IMR-90 (cell line): ENCODE measurements at regions not wholly inside any gene's neighbourhood (a gene's known extent, or its start where the extent isn't known, plus 50 kb on each side); places are given as distances from the start of the nearest gene placed in this dataset.

Experiments used
- ATAC-seq: fragments of 200-7000 bp; cut with Tn5 transposase; 2 replicates; pipeline ENCODE4 v1.9.1; 2020; ENCODE audit warnings: low read depth, mild to moderate bottlenecking, moderate library complexity
- BruUV-seq: library from RNA; stranded (reverse); fragments of 400-500 nt; replicated peaks from 2 replicates; lab custom pipeline; 2021; lab: Mats Ljungman, UMichigan
- CTCF ChIA-PET: fragments of 300-600 bp; formaldehyde crosslinking; extraction: SDS; loops from one replicate; lab custom pipeline; 2021; ENCODE audit warnings: antibody characterized with exemption; lab: Yijun Ruan, JAX
- POLR2A ChIA-PET: fragments of 300-600 bp; sonication (Branson Sonifier 250); formaldehyde crosslinking; loops from one replicate; lab custom pipeline; 2022; ENCODE audit warnings: antibody characterized with exemption; ENCODE audit not compliant: unreplicated experiment; lab: Charles Lee
- DNase-seq: peaks from one replicate; pipeline ENCODE4 v3.0.0; 2013
- H2AFZ ChIP-seq: replicated peaks from 2 replicates; pipeline ENCODE3; 2013; ENCODE audit warnings: low read length, mild to moderate bottlenecking; ENCODE audit not compliant: poor library complexity
- H2AK5ac ChIP-seq: 2 replicates; pipeline ENCODE4 v1.6.1; 2013; ENCODE audit warnings: low read depth, low read length, inconsistent platforms
- H2AK9ac ChIP-seq: replicated peaks from 2 replicates; pipeline ENCODE3; 2013; ENCODE audit warnings: mild to moderate bottlenecking, low read depth, low read length, moderate library complexity; ENCODE audit not compliant: poor library complexity
- H2BK120ac ChIP-seq: 2 replicates; pipeline ENCODE4 v1.6.1; 2013; ENCODE audit warnings: low read depth, low read length, inconsistent platforms
- H2BK15ac ChIP-seq: 3 replicates; pipeline ENCODE4 v1.6.1; 2013; ENCODE audit warnings: low read depth, low read length, inconsistent platforms
- H2BK20ac ChIP-seq: 2 replicates; pipeline ENCODE4 v1.6.1; 2013; ENCODE audit warnings: low read depth, mild to moderate bottlenecking, inconsistent platforms, low read length, moderate library complexity
- H2BK5ac ChIP-seq: 2 replicates; pipeline ENCODE4 v1.6.1; 2013; ENCODE audit warnings: mild to moderate bottlenecking, low read depth, low read length, inconsistent platforms; ENCODE audit not compliant: poor library complexity, severe bottlenecking
- H3K14ac ChIP-seq: replicated peaks from 2 replicates; pipeline ENCODE4 v1.6.1; 2013; ENCODE audit warnings: low read depth, low read length, inconsistent platforms
- H3K18ac ChIP-seq: 2 replicates; pipeline ENCODE4 v1.6.1; 2013; ENCODE audit warnings: low read depth, low read length, control low read depth
- H3K23ac ChIP-seq: 2 replicates; pipeline ENCODE4 v1.6.1; 2013; ENCODE audit warnings: low read depth, low read length, inconsistent platforms
- H3K27ac ChIP-seq: 2 replicates; pipeline ENCODE4 v1.5.1; 2013; ENCODE audit warnings: mild to moderate bottlenecking, control low read depth, low read length; ENCODE audit not compliant: insufficient read depth
- H3K27me3 ChIP-seq: 2 replicates; pipeline ENCODE4 v1.6.1; 2013; ENCODE audit warnings: low read length; ENCODE audit not compliant: control insufficient read depth, insufficient read depth
- H3K36me3 ChIP-seq: 2 replicates; pipeline ENCODE4 v1.6.1; 2013; ENCODE audit warnings: low read length, mixed read lengths; ENCODE audit not compliant: control insufficient read depth, insufficient read depth
- H3K4ac ChIP-seq: 2 replicates; pipeline ENCODE4 v1.6.1; 2013; ENCODE audit warnings: low read depth, low read length, inconsistent platforms
- H3K4me1 ChIP-seq: 2 replicates; pipeline ENCODE4 v1.6.1; 2013; ENCODE audit warnings: low read length, mixed read lengths; ENCODE audit not compliant: control insufficient read depth, insufficient read depth
- H3K4me2 ChIP-seq: 2 replicates; pipeline ENCODE4 v1.6.1; 2013; ENCODE audit warnings: low read depth, mild to moderate bottlenecking, control low read depth, low read length, moderate library complexity
- H3K4me3 ChIP-seq: 2 replicates; pipeline ENCODE4 v1.5.1; 2013; ENCODE audit warnings: low read depth, mild to moderate bottlenecking, control low read depth, low read length, moderate library complexity; ENCODE audit not compliant: insufficient read depth
- H3K56ac ChIP-seq: 2 replicates; pipeline ENCODE4 v1.6.1; 2013; ENCODE audit warnings: low read length, inconsistent platforms; ENCODE audit not compliant: insufficient read depth; ENCODE audit errors: extremely low read depth
- H3K79me1 ChIP-seq, 2 experiments: 2 replicates each; pipeline ENCODE4 v1.6.1; 2013; ENCODE audit warnings: low read length in 2 of 2, inconsistent platforms in 1 of 2, low read depth in 1 of 2
- H3K9ac ChIP-seq: 2 replicates; pipeline ENCODE4 v1.6.1; 2013; ENCODE audit warnings: low read depth, low read length, control low read depth
- H3K9me1 ChIP-seq: 2 replicates; pipeline ENCODE4 v1.6.1; 2013; ENCODE audit warnings: low read length, inconsistent platforms; ENCODE audit not compliant: insufficient read depth
- H3K9me3 ChIP-seq: 2 replicates; pipeline ENCODE4 v1.6.1; 2013; ENCODE audit warnings: low read length; ENCODE audit not compliant: control insufficient read depth, insufficient read depth
- H4K20me1 ChIP-seq: 2 replicates; pipeline ENCODE4 v1.6.1; 2013; ENCODE audit warnings: low read length, inconsistent platforms; ENCODE audit not compliant: insufficient read depth
- H4K5ac ChIP-seq: 2 replicates; pipeline ENCODE4 v1.6.1; 2013; ENCODE audit warnings: mild to moderate bottlenecking, low read depth, low read length, control low read depth
- H4K8ac ChIP-seq, 2 experiments: 2 replicates each; pipeline ENCODE4 v1.6.1; 2013; ENCODE audit warnings: low read depth in 2 of 2, low read length in 2 of 2, control low read depth in 1 of 2, inconsistent platforms in 1 of 2
- H4K91ac ChIP-seq: 2 replicates; pipeline ENCODE4 v1.6.1; 2013; ENCODE audit warnings: low read depth, low read length, inconsistent platforms; ENCODE audit not compliant: insufficient read depth
- CEBPB ChIP-seq: IDR thresholded peaks from 2 replicates; pipeline ENCODE4 v1.6.1; 2012; ENCODE audit warnings: low read depth, low read length, improper control_type of control experiment
- CHD1 ChIP-seq: IDR thresholded peaks from 2 replicates; pipeline ENCODE4 v1.6.1; 2012; ENCODE audit warnings: low read depth, low read length, improper control_type of control experiment
- CTCF ChIP-seq: conservative IDR thresholded peaks from 2 replicates; pipeline ENCODE4 v1.5.1; 2012; ENCODE audit warnings: mild to moderate bottlenecking, low read depth, low read length, improper control_type of control experiment
- MAFK ChIP-seq: IDR thresholded peaks from 2 replicates; pipeline ENCODE4 v1.6.1; 2012; ENCODE audit warnings: low read depth, low read length, improper control_type of control experiment
- MAZ ChIP-seq: IDR thresholded peaks from 2 replicates; pipeline ENCODE4 v1.6.1; 2012; ENCODE audit warnings: low read depth, mild to moderate bottlenecking, low read length, improper control_type of control experiment, moderate library complexity, borderline replicate concordance
- MXI1 ChIP-seq: IDR thresholded peaks from 2 replicates; pipeline ENCODE4 v1.6.1; 2012; ENCODE audit warnings: low read depth, mild to moderate bottlenecking, low read length, moderate library complexity, borderline replicate concordance
- POLR2A ChIP-seq: IDR thresholded peaks from 2 replicates; pipeline ENCODE4 v1.6.1; 2012; ENCODE audit warnings: mild to moderate bottlenecking, low read depth, low read length
- SMC3 ChIP-seq: fragments of 150-350 bp; IDR thresholded peaks from 2 replicates; pipeline ENCODE4 v1.6.1; 2016; ENCODE audit warnings: low read depth, mild to moderate bottlenecking, antibody characterized with exemption, low read length, moderate library complexity
- WGBS, 2 experiments: methylation state at CpG; one replicate each; pipeline versions ENCODE4 v1.1.5 to v1.1.7; 2013; ENCODE audit warnings: missing lambda C conversion rate in 2 of 2; ENCODE audit not compliant: insufficient read length in 1 of 2; ENCODE audit errors: extremely low coverage in 2 of 2; 5-methylcytosine and 5-hydroxymethylcytosine counted together
- dilution Hi-C: fragments of 300-500 bp; cut with HindIII; formaldehyde crosslinking; loops from one replicate; pipeline ENCODE4 v1.14.3; 2018; ENCODE audit warnings: low sequenced_read_pairs; ENCODE audit not compliant: unreplicated experiment
- in situ Hi-C: fragments of 300-500 bp; cut with MboI; formaldehyde crosslinking; loops from 3 replicates; pipeline ENCODE4 v1.14.3; 2019; ENCODE audit warnings: low sequenced_read_pairs, inconsistent platforms, mixed read lengths
- intact Hi-C: fragments of 100-400 bp; cut with micrococcal nuclease; formaldehyde crosslinking; loops from 2 replicates; pipeline ENCODE4 v1.10.0; 2022

GRCh38 chr10:28949005-28950004, 272.0 kb downstream of the BAMBI start:
- Histone ChIP-seq H3K18ac (no peak overlapping the region), H3K4ac (peak overlapping the region; percentile 53), H4K91ac (no peak overlapping the region; the same call in 1 of the 2 replicates), H2BK5ac (no peak overlapping the region), H3K23ac (no peak overlapping the region), H2BK120ac (peak overlapping the region; percentile 6; the same call in 1 of the 2 replicates), H3K9ac (no peak overlapping the region), H3K4me1 (peaks cover 3% of the 10 kb centered on the region), H3K27me3 (no peaks in the 10 kb centered on the region), H3K9me3 (no peaks in the 10 kb centered on the region; the same call in 1 of the 2 replicates), H2BK15ac (no peak overlapping the region), H2AK5ac (peak overlapping the region; percentile 64), H2AK9ac (no peak overlapping the region), H4K20me1 (no peaks in the 10 kb centered on the region), H3K9me1 (peaks cover 4% of the 10 kb centered on the region; the same call in 1 of the 2 replicates), H2BK20ac (peak overlapping the region; percentile 40; the same call in 1 of the 2 replicates), H3K56ac (no peak overlapping the region), H4K8ac (no peak overlapping the region), H2AFZ (no peak overlapping the region), H4K5ac (no peak overlapping the region), H3K36me3 (no peaks in the 10 kb centered on the region), H3K27ac (no peak overlapping the region), H3K14ac (no peak overlapping the region), H3K4me2 (no peak overlapping the region), H3K79me1 (no peaks in the 10 kb centered on the region), H3K4me3 (no peak overlapping the region)
- peak; percentile 16 for DNase-seq
- no TSS peak for BruUV-seq
- ATAC-seq: no peak
- in situ Hi-C loops (no loop called here), intact Hi-C loops (no loop called here), dilution Hi-C loops (no loop called here)
- TF ChIP-seq CHD1 (no peak), CEBPB (no peak), POLR2A (no peak), SMC3 (no peak), MAZ (no peak), MAFK (no peak), CTCF (no peak), MXI1 (no peak)
- ChIA-PET POLR2A (no interaction called here), CTCF (no interaction called here)
- WGBS, 2 experiments: 94% methylated on average over 2 of the region's 8 CpGs; no CpG with 5 or more reads in 1 of the 2 experiments
